ENCODE measurements at regions not wholly inside any gene's neighbourhood (a gene's known extent, or its start where the extent isn't known, plus 50 kb on each side); places are given as distances from the start of the nearest gene placed in this dataset.

DNA sequence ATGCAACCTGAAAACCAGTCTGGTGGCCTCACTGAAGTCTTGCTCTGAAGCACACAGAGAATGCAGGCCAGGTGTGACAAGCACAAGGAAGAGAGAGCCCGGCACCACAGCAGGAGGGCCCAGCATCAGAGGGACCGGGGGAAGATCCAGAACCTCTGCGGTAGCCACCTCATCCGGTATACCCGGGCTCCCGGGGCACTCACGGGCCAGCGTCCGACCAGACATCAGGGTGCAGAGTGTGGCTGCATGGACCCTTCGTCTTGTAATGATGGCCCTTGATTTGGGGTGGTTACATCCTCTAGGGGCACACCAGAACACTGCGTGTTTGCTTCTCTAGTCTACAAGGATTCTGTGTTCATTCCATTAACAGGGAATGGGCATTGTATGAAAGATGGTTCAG, 406.0 kb downstream of the GADD45G start:
- no peak for DNase-seq

DNA sequence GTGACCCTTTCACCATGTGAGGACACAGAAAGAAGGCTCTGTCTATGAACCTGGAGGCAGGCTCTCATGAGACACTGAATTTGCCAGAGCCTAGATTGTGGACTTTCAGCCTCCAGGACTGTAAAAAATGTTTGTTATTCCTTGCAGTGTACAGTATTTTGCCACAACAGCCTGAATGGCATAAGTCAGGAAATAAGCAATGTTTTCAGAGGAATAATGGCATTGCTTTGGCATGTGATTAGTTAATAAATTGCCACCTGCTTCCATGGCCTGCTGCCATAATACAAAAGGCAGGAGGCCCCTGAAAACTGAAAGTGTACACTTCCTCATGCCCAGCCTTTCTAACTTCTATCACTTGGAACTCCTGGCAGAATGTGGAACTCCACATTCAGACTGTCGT, 408.1 kb downstream of the GADD45G start:
- DNase-seq, result no peak

GRCh38 chr9:90013778-90014177, 409.0 kb downstream of the GADD45G start:
- DNase-seq, result no peak

GRCh38 chr9:90014421-90014820, 409.6 kb downstream of the GADD45G start:
- no peak for DNase-seq

DNA sequence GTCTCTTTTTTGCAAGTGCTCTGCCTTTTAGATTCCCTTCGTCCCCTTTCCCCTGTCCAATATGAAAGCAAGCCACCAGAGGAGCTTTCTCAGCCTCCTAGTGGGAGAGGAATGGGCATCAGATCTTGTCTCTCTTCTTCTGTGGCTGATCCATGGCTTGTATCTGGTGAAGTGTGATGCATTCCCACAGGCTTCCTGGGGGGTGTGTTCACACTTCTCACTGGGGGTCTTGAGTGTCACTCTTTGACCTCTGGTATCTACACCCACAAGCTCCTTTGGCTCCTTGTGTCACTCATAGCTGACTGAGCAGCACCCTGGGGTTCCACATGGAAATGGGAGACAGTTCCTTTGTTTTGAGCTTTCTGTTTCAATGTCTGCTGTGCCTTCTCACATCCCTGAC, 411.5 kb downstream of the GADD45G start:
- DNase-seq, result no peak

DNA sequence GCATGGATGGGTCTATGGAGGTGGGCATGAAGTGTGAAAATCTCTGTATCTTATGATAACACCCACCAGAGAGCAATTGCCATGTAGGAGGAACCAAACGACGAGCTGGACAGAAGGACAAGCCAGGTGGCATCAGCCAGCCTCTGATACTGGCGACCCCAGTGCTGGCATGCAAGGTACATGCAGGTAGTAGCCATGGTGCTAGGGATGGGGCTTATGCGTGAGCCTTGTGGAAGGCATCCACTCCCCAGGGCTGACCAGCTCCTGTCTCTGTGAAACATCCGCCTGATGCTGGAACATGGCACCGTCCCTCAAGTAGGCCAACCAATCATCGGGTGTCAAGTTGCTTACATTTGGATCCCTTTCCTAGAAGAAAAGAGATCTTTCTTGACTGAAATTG, 412.9 kb downstream of the GADD45G start:
- DNase-seq, result no peak

DNA sequence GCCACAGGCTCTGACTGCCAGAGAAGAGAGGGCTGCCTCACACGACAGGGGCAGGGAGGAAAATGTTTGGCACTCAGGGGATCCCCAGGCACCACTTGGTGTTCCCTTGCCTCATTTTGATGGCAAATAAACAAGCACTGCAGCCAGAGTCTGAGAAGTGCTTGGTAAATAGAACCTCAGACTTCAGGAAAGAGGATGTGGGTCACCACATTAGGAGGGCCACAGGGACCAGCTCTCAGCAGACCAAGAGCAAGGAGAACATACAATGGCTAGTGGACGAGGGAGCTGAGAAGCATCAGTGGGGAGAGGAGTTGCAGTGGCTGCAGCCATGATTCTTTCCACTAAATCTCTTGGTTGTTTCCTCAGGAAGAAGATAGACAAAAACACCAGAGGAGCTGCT, 413.9 kb downstream of the GADD45G start:
- DNase-seq, result no peak

DNA sequence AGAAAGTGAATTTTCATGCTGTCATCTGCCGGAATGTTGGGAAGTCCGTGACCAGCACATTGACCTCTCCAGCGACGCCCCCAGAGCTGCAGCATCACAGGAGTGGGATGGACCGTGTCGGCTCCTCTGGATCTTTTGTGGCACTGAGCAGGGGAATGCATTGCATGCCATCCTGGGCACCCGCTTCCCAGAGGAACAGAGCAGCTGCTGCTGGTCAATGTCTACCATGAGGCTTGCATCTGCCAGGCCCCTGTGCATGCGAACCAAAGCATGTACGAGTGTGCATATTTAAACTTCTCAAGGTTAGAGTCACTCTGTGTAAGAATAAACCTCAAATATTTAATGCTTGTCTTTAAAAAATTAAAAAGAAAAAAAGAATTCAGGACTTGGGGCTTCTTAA, 414.8 kb downstream of the GADD45G start:
- no peak for DNase-seq

- DNase-seq, result no peak
Observed at GRCh38 chr9:90020276-90020871, 415.6 kb downstream of the GADD45G start.

DNA sequence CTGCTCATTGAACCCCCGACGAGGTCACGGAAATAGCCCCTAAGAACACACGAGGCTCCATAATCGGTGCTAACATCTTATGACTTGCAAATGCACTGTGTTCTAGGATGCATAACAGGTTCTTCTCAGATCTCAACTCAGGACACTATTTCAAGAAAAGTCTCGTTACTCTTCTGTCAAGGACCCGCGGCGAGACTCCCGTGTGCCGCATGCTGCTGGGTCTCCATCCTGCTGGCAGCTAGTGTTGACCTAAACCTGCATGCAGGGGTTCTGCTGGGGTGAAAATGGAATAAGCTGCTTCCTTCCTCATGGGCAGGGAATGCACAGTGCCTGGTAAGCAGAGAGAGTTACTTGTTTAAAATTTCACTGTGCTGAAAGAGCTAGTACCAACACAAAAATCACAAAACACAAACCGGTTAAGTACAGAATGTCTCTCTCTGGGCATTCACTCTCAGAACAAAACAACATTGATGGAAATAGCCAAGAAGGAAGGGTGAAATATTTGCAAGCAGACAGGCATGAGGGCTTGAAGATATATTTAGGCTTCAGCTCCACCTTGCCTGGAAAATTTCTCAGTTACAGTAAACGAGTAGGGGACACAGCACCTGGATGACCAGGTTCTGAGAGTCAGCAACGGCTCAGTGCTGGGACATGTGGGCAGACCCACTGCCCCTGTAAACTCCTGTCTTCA, 416.5 kb downstream of the GADD45G start:
- DNase-seq, result no peak

- no peak for DNase-seq
Observed at GRCh38 chr9:90022474-90022873, 417.7 kb downstream of the GADD45G start.

DNA sequence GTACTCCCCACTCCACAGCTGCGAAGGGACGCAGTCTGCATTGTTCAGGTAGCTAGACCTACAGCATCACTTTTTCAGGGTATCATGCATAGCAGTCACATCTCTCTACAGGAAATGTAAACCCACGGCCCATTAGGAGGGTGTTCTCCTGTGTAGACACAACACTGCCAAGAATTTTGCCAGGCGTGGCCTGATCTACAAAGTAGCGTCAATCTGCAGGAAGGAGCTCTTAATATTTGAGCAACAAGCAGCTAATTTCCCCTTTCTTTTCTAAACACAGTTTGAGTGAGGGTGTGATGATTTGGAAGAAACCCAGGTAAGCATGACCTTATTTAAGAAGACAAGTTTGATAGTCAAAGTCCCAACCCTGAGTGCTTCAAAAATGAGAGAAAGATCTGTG, 419.0 kb downstream of the GADD45G start:
- no peak for DNase-seq

DNA sequence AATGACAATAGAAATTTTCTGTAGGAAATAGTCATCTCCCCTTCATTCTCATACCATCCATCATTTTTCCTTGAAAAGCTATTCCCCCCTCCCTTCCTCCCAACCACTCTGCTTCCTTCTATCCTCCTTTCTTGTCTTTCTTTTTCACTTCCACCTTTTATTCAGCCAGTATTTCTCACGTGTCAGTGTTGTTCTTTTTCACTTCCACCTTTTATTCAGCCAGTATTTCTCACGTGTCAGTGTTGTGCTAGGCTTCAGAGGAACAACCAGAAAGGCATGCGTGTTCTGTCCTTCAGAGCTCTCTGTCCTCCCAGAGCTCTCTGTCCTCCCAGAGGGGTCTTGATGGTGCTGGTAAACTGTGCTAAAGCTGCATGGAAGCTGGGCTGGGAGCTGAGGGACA, 419.6 kb downstream of the GADD45G start:
- DNase-seq, result no peak

- no peak for DNase-seq
Observed at GRCh38 chr9:90024823-90025222, 420.0 kb downstream of the GADD45G start.

DNA sequence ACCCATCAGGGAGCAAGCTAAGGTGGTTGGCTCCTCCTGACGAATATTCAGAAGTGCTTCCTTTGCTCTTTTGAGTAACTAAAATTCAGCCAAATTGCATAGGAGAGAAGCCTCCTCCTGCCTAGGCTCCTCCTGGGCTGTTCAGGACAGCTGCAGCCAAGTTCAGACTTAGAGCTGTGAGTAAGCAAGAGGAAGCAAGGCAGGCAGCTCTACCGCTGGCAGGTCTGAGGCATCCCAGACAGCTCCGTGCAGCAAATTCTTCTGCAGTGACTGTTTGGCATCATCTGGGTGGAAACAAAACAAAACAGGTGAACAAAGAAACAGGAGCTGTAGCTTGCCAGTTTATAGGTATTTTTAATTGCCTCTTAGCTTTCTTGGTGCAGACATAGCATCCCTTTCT, 421.0 kb downstream of the GADD45G start:
- DNase-seq, result no peak

DNA sequence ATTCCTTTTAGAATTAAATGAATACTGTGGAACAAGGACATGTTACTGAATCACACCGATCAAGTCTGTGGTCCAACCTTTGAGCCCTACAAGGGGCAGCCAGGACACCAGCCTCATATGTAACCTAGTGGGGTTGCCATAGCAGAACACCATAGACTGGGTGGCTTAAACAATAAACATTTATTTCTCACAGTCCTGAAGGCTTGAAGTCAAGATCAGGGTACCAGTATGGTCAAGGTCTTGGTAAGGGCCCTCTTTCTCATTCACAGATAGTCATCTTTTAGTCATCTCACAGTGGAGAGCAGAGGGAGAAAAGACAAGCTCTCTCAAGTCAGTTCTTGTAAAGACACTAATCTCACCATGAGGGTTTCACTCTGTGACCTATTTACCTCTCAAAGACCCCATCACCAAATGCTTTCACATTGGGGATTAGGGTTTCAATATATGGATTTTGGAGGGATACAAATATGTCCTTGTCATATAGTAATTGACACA, 422.5 kb downstream of the GADD45G start:
- DNase-seq, result no peak

DNA sequence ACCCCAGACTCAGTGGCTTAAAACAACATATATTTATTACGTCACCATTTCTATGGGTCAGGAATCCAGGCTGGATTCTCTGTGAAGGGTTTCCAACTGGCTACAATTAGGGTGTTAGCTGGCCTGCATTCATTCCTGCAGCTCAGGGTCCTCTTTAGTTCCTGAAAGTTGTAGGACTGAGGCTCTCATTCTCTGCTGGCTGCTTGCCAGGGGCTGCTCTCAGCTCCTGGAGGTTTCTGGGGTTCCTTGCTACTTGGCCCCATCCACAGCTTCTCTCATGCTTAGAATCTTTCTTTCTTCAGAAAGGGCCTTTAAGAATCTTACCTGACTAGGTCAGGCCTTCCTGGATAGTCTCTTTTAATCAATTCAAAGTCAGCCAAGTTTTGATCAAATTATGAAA, 424.6 kb downstream of the GADD45G start:
- DNase-seq, result no peak

DNA sequence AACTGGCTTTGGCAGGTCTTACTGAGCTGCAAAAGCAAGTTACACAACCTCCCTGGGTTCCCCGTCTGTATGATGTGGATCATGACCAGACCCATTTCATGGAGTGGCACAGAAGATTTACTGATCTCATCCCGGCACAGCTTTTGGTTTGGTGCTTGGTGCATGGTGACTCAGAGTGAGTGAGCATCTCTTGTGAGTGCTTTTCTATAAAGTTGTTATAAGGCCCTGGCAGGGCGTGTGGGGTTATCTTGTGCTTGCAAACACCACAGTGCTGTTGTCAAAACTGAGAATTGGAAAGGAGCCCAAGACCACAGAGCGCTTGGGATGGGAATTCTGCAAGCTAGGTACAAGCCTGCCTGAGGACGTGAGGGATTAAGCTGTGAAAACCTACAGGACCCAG, 425.2 kb downstream of the GADD45G start:
- no peak for DNase-seq

DNA sequence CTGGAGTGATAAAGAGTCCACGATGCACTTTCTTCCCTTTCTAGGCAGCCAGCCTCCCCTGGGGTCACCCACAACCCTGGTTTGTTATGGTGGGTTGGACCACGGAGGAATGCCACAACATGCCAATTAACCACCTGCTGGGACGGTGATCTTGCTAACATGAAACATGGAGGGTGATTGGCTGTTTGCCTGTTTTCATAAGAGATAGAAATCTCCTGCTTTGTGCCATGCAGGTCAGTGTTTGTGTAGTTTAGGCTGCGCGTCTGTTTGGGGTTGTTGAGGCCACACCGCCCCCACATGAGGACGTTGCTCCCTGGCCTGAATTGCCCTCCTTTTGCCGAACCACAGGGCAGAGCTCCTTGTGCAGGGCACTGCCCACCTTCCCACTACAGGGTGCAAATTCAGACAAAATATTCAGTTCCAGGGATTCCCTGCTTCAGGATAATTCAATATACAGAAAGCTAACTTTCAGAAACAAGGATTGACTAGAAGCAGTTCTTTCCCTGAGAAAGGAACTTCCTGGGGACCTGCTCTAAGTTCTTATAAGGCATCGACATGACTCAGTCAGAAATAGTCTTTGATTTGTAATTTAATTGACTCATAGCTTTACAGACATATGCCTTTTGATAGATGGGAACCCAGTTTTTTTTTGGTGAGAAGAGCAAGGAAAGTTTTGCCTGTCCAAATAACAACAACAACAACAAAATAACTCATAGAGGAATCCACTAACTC, 427.6 kb downstream of the GADD45G start:
- DNase-seq, result no peak

- no peak for DNase-seq
Observed at GRCh38 chr9:90033028-90033650, 428.3 kb downstream of the GADD45G start.

GRCh38 chr9:90034071-90034470, 429.3 kb downstream of the GADD45G start:
- DNase-seq, result no peak

DNA sequence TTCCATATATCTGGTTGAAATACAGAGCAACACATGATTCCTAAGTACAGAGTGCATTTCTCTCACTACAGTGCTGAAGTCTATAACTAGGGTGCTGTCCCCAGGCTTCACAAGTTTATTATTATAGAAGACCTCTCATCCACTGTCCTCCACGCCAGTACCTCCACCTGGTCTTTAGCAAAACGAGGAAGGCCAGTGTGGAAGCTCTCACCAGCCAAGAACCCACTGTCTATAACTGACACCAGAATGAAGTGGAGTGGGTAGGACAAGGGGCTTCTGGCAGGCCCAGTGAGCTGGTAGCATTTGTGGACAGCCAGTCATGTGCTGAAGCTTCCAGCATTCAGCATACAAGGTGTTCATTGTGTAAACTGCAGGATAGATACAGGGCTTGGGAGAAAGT, 430.7 kb downstream of the GADD45G start:
- DNase-seq, result no peak

- no peak for DNase-seq
Observed at GRCh38 chr9:90037146-90037797, 432.5 kb downstream of the GADD45G start.

Data from stimulated activated naive CD4-positive, alpha-beta T cell (primary cell).